ENCODE measurements at regions not wholly inside any gene's neighbourhood (a gene's known extent, or its start where the extent isn't known, plus 50 kb on each side); places are given as distances from the start of the nearest gene placed in this dataset.
"Not testable (repeated sequence)": the region's sequence is repeated elsewhere in the genome, so short reads cannot be mapped to it uniquely, and the experiment has no call there.

- H3K4me3 Mint-ChIP-seq (ENCODE audit: unreplicated experiment): no peak overlapping the region
- H3K27me3 Mint-ChIP-seq (ENCODE audit: low read depth): peaks cover 7% of the 10 kb centered on the region
- no peaks in the 10 kb centered on the region for H3K36me3 Mint-ChIP-seq (ENCODE audit: low read depth)
- no peak for DNase-seq (ENCODE audit: low spot score)
- TF ChIP-seq, protein P1, sequence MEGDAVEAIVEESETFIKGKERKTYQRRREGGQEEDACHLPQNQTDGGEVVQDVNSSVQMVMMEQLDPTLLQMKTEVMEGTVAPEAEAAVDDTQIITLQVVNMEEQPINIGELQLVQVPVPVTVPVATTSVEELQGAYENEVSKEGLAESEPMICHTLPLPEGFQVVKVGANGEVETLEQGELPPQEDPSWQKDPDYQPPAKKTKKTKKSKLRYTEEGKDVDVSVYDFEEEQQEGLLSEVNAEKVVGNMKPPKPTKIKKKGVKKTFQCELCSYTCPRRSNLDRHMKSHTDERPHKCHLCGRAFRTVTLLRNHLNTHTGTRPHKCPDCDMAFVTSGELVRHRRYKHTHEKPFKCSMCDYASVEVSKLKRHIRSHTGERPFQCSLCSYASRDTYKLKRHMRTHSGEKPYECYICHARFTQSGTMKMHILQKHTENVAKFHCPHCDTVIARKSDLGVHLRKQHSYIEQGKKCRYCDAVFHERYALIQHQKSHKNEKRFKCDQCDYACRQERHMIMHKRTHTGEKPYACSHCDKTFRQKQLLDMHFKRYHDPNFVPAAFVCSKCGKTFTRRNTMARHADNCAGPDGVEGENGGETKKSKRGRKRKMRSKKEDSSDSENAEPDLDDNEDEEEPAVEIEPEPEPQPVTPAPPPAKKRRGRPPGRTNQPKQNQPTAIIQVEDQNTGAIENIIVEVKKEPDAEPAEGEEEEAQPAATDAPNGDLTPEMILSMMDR (IDR thresholded peaks at IDR 0.05): no peak
- H3K9me3 Mint-ChIP-seq (ENCODE audit: low read depth): no peaks in the 10 kb centered on the region
- no peak overlapping the region for H3K27ac Mint-ChIP-seq (ENCODE audit: unreplicated experiment)
- no peaks in the 10 kb centered on the region for H3K4me1 Mint-ChIP-seq (ENCODE audit: low read depth)
Measured at GRCh38 chr20:60789399-60789798, 462.7 kb upstream of the CDH4 start.

DNA sequence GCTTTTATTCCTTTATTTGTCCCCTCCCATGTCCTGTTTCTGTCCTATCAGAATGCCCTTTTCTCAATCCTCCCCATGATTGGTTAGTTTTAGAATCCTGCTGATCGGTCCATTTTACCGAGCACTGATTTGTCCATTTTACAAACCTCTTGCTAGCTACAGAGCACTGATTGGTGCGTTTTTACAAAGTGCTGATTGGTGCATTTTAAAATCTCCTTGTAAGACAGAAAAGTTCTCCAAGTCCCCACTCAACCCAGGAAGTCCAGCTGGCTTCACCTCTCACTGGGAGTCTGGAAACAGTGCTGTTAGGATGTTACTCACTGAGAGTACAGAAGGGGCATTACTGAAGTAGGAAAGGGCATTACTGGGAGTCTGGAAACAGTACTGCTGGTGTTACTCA is 461.7 kb upstream of the CDH4 start:
- H3K27me3 Mint-ChIP-seq (ENCODE audit: low read depth); DNase-seq (ENCODE audit: low spot score); H3K9me3 Mint-ChIP-seq (ENCODE audit: low read depth); H3K4me1 Mint-ChIP-seq (ENCODE audit: low read depth); H3K36me3 Mint-ChIP-seq (ENCODE audit: low read depth); H3K4me3 Mint-ChIP-seq (ENCODE audit: unreplicated experiment); H3K27ac Mint-ChIP-seq (ENCODE audit: unreplicated experiment): not testable (repeated sequence)

DNA sequence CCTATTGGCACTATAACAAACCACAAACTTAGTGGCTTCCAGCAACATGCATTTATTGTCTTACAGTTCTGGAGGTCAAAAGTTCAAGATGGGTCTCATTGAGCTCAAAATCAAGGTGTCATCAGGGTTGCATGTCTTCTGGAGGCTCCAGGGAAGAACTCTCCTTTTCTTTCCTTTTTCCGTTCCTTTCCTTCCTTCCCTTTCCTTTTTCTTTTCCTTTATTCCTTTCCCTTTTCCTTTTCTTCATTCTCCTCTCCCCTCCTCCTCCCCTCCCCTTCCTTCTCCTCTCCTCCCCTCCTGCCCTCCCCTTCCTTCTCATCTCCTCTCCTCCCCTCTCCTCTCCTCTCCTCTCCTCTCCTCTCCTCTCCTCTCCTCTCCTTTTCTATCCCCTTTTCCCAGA is 460.2 kb upstream of the CDH4 start:
- Mint-ChIP-seq H3K27me3 (ENCODE audit: low read depth) (peaks cover 6% of the 10 kb centered on the region), H3K27ac (ENCODE audit: unreplicated experiment) (no peak overlapping the region), H3K9me3 (ENCODE audit: low read depth) (peaks cover 4% of the 10 kb centered on the region), H3K4me1 (ENCODE audit: low read depth) (no peaks in the 10 kb centered on the region), H3K4me3 (ENCODE audit: unreplicated experiment) (no peak overlapping the region), H3K36me3 (ENCODE audit: low read depth) (no peaks in the 10 kb centered on the region)
- no peak for DNase-seq (ENCODE audit: low spot score)
- TF ChIP-seq, protein P1 (IDR thresholded peaks at IDR 0.05): no peak

- no peaks in the 10 kb centered on the region for H3K4me1 Mint-ChIP-seq (ENCODE audit: low read depth)
- no peak for DNase-seq (ENCODE audit: low spot score)
- no peaks in the 10 kb centered on the region for H3K36me3 Mint-ChIP-seq (ENCODE audit: low read depth)
- TF ChIP-seq, protein P1 (IDR thresholded peaks at IDR 0.05): no peak
- H3K4me3 Mint-ChIP-seq (ENCODE audit: unreplicated experiment): no peak overlapping the region
- peaks cover 4% of the 10 kb centered on the region for H3K9me3 Mint-ChIP-seq (ENCODE audit: low read depth)
- H3K27me3 Mint-ChIP-seq (ENCODE audit: low read depth): peaks cover under 1% of the 10 kb centered on the region
- H3K27ac Mint-ChIP-seq (ENCODE audit: unreplicated experiment): no peak overlapping the region
Measured at GRCh38 chr20:60792941-60793340, 459.1 kb upstream of the CDH4 start.

- H3K4me1 Mint-ChIP-seq (ENCODE audit: low read depth): no peaks in the 10 kb centered on the region
- no peaks in the 10 kb centered on the region for H3K27me3 Mint-ChIP-seq (ENCODE audit: low read depth)
- peaks cover 10% of the 10 kb centered on the region for H3K9me3 Mint-ChIP-seq (ENCODE audit: low read depth)
- no peak overlapping the region for H3K4me3 Mint-ChIP-seq (ENCODE audit: unreplicated experiment)
- no peak overlapping the region for H3K27ac Mint-ChIP-seq (ENCODE audit: unreplicated experiment)
- H3K36me3 Mint-ChIP-seq (ENCODE audit: low read depth): no peaks in the 10 kb centered on the region
- no peak for DNase-seq (ENCODE audit: low spot score)
- TF ChIP-seq, protein P1 (IDR thresholded peaks at IDR 0.05): no peak
Measured at GRCh38 chr20:60794674-60795073, 457.4 kb upstream of the CDH4 start.

DNA sequence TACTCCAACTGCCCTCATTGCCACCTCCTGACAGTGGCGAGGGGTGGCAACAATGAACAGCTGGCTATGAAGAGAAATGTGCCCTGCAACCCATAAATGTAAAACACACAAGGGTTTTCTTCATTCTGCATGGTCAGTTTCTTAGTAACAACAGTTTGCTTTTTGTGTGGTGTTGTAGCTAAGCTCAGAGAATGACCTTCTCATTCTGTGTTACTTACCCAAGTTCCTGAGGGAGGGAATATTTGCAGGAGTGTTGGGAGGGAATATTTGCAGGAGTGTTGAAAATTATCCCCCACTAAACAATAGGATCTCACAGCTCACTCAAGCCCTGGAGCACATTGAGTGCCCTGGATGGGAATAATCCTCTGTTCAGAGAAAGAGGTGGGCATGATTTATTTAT is 456.4 kb upstream of the CDH4 start:
- no peaks in the 10 kb centered on the region for H3K27me3 Mint-ChIP-seq (ENCODE audit: low read depth)
- H3K9me3 Mint-ChIP-seq (ENCODE audit: low read depth): peaks cover 15% of the 10 kb centered on the region
- no peak overlapping the region for H3K27ac Mint-ChIP-seq (ENCODE audit: unreplicated experiment)
- no peak for DNase-seq (ENCODE audit: low spot score)
- no peak overlapping the region for H3K4me3 Mint-ChIP-seq (ENCODE audit: unreplicated experiment)
- TF ChIP-seq, protein P1 (IDR thresholded peaks at IDR 0.05): no peak
- H3K4me1 Mint-ChIP-seq (ENCODE audit: low read depth): no peaks in the 10 kb centered on the region
- H3K36me3 Mint-ChIP-seq (ENCODE audit: low read depth): no peaks in the 10 kb centered on the region
